IMR-90 (cell line): ENCODE measurements at regions not wholly inside any gene's neighbourhood (a gene's known extent, or its start where the extent isn't known, plus 50 kb on each side); places are given as distances from the start of the nearest gene placed in this dataset.

Experiments used
- ATAC-seq: fragments of 200-7000 bp; cut with Tn5 transposase; 2 replicates; pipeline ENCODE4 v1.9.1; 2020; ENCODE audit warnings: low read depth, mild to moderate bottlenecking, moderate library complexity
- BruUV-seq: library from RNA; stranded (reverse); fragments of 400-500 nt; replicated peaks from 2 replicates; lab custom pipeline; 2021; lab: Mats Ljungman, UMichigan
- CTCF ChIA-PET: fragments of 300-600 bp; formaldehyde crosslinking; extraction: SDS; loops from one replicate; lab custom pipeline; 2021; ENCODE audit warnings: antibody characterized with exemption; lab: Yijun Ruan, JAX
- POLR2A ChIA-PET: fragments of 300-600 bp; sonication (Branson Sonifier 250); formaldehyde crosslinking; loops from one replicate; lab custom pipeline; 2022; ENCODE audit warnings: antibody characterized with exemption; ENCODE audit not compliant: unreplicated experiment; lab: Charles Lee
- DNase-seq: peaks from one replicate; pipeline ENCODE4 v3.0.0; 2013
- H2AFZ ChIP-seq: replicated peaks from 2 replicates; pipeline ENCODE3; 2013; ENCODE audit warnings: low read length, mild to moderate bottlenecking; ENCODE audit not compliant: poor library complexity
- H2AK5ac ChIP-seq: 2 replicates; pipeline ENCODE4 v1.6.1; 2013; ENCODE audit warnings: low read depth, low read length, inconsistent platforms
- H2AK9ac ChIP-seq: replicated peaks from 2 replicates; pipeline ENCODE3; 2013; ENCODE audit warnings: mild to moderate bottlenecking, low read depth, low read length, moderate library complexity; ENCODE audit not compliant: poor library complexity
- H2BK120ac ChIP-seq: 2 replicates; pipeline ENCODE4 v1.6.1; 2013; ENCODE audit warnings: low read depth, low read length, inconsistent platforms
- H2BK15ac ChIP-seq: 3 replicates; pipeline ENCODE4 v1.6.1; 2013; ENCODE audit warnings: low read depth, low read length, inconsistent platforms
- H2BK20ac ChIP-seq: 2 replicates; pipeline ENCODE4 v1.6.1; 2013; ENCODE audit warnings: low read depth, mild to moderate bottlenecking, inconsistent platforms, low read length, moderate library complexity
- H2BK5ac ChIP-seq: 2 replicates; pipeline ENCODE4 v1.6.1; 2013; ENCODE audit warnings: mild to moderate bottlenecking, low read depth, low read length, inconsistent platforms; ENCODE audit not compliant: poor library complexity, severe bottlenecking
- H3K14ac ChIP-seq: replicated peaks from 2 replicates; pipeline ENCODE4 v1.6.1; 2013; ENCODE audit warnings: low read depth, low read length, inconsistent platforms
- H3K18ac ChIP-seq: 2 replicates; pipeline ENCODE4 v1.6.1; 2013; ENCODE audit warnings: low read depth, low read length, control low read depth
- H3K23ac ChIP-seq: 2 replicates; pipeline ENCODE4 v1.6.1; 2013; ENCODE audit warnings: low read depth, low read length, inconsistent platforms
- H3K27ac ChIP-seq: 2 replicates; pipeline ENCODE4 v1.5.1; 2013; ENCODE audit warnings: mild to moderate bottlenecking, control low read depth, low read length; ENCODE audit not compliant: insufficient read depth
- H3K27me3 ChIP-seq: 2 replicates; pipeline ENCODE4 v1.6.1; 2013; ENCODE audit warnings: low read length; ENCODE audit not compliant: control insufficient read depth, insufficient read depth
- H3K36me3 ChIP-seq: 2 replicates; pipeline ENCODE4 v1.6.1; 2013; ENCODE audit warnings: low read length, mixed read lengths; ENCODE audit not compliant: control insufficient read depth, insufficient read depth
- H3K4ac ChIP-seq: 2 replicates; pipeline ENCODE4 v1.6.1; 2013; ENCODE audit warnings: low read depth, low read length, inconsistent platforms
- H3K4me1 ChIP-seq: 2 replicates; pipeline ENCODE4 v1.6.1; 2013; ENCODE audit warnings: low read length, mixed read lengths; ENCODE audit not compliant: control insufficient read depth, insufficient read depth
- H3K4me2 ChIP-seq: 2 replicates; pipeline ENCODE4 v1.6.1; 2013; ENCODE audit warnings: low read depth, mild to moderate bottlenecking, control low read depth, low read length, moderate library complexity
- H3K4me3 ChIP-seq: 2 replicates; pipeline ENCODE4 v1.5.1; 2013; ENCODE audit warnings: low read depth, mild to moderate bottlenecking, control low read depth, low read length, moderate library complexity; ENCODE audit not compliant: insufficient read depth
- H3K56ac ChIP-seq: 2 replicates; pipeline ENCODE4 v1.6.1; 2013; ENCODE audit warnings: low read length, inconsistent platforms; ENCODE audit not compliant: insufficient read depth; ENCODE audit errors: extremely low read depth
- H3K79me1 ChIP-seq, 2 experiments: 2 replicates each; pipeline ENCODE4 v1.6.1; 2013; ENCODE audit warnings: low read length in 2 of 2, inconsistent platforms in 1 of 2, low read depth in 1 of 2
- H3K9ac ChIP-seq: 2 replicates; pipeline ENCODE4 v1.6.1; 2013; ENCODE audit warnings: low read depth, low read length, control low read depth
- H3K9me1 ChIP-seq: 2 replicates; pipeline ENCODE4 v1.6.1; 2013; ENCODE audit warnings: low read length, inconsistent platforms; ENCODE audit not compliant: insufficient read depth
- H3K9me3 ChIP-seq: 2 replicates; pipeline ENCODE4 v1.6.1; 2013; ENCODE audit warnings: low read length; ENCODE audit not compliant: control insufficient read depth, insufficient read depth
- H4K20me1 ChIP-seq: 2 replicates; pipeline ENCODE4 v1.6.1; 2013; ENCODE audit warnings: low read length, inconsistent platforms; ENCODE audit not compliant: insufficient read depth
- H4K5ac ChIP-seq: 2 replicates; pipeline ENCODE4 v1.6.1; 2013; ENCODE audit warnings: mild to moderate bottlenecking, low read depth, low read length, control low read depth
- H4K8ac ChIP-seq, 2 experiments: 2 replicates each; pipeline ENCODE4 v1.6.1; 2013; ENCODE audit warnings: low read depth in 2 of 2, low read length in 2 of 2, control low read depth in 1 of 2, inconsistent platforms in 1 of 2
- H4K91ac ChIP-seq: 2 replicates; pipeline ENCODE4 v1.6.1; 2013; ENCODE audit warnings: low read depth, low read length, inconsistent platforms; ENCODE audit not compliant: insufficient read depth
- BHLHE40 ChIP-seq: fragments of 150-350 bp; IDR thresholded peaks from 2 replicates; pipeline ENCODE4 v1.6.1; 2016; ENCODE audit warnings: mild to moderate bottlenecking, low read depth, low read length
- CEBPB ChIP-seq: IDR thresholded peaks from 2 replicates; pipeline ENCODE4 v1.6.1; 2012; ENCODE audit warnings: low read depth, low read length, improper control_type of control experiment
- CHD1 ChIP-seq: IDR thresholded peaks from 2 replicates; pipeline ENCODE4 v1.6.1; 2012; ENCODE audit warnings: low read depth, low read length, improper control_type of control experiment
- CTCF ChIP-seq: conservative IDR thresholded peaks from 2 replicates; pipeline ENCODE4 v1.5.1; 2012; ENCODE audit warnings: mild to moderate bottlenecking, low read depth, low read length, improper control_type of control experiment
- ELK1 ChIP-seq: fragments of 150-350 bp; IDR thresholded peaks from 2 replicates; pipeline ENCODE4 v1.6.1; 2016; ENCODE audit warnings: low read depth, mild to moderate bottlenecking, low read length, moderate library complexity, borderline replicate concordance
- FOS ChIP-seq: fragments of 150-350 bp; IDR thresholded peaks from 2 replicates; pipeline ENCODE4 v1.6.1; 2016; ENCODE audit warnings: low read depth, low read length
- MAFK ChIP-seq: IDR thresholded peaks from 2 replicates; pipeline ENCODE4 v1.6.1; 2012; ENCODE audit warnings: low read depth, low read length, improper control_type of control experiment
- MAZ ChIP-seq: IDR thresholded peaks from 2 replicates; pipeline ENCODE4 v1.6.1; 2012; ENCODE audit warnings: low read depth, mild to moderate bottlenecking, low read length, improper control_type of control experiment, moderate library complexity, borderline replicate concordance
- MXI1 ChIP-seq: IDR thresholded peaks from 2 replicates; pipeline ENCODE4 v1.6.1; 2012; ENCODE audit warnings: low read depth, mild to moderate bottlenecking, low read length, moderate library complexity, borderline replicate concordance
- NFE2L2 ChIP-seq: fragments of 150-350 bp; IDR thresholded peaks from 2 replicates; pipeline ENCODE4 v1.6.1; 2016; ENCODE audit warnings: low read depth, mild to moderate bottlenecking, low read length
- POLR2A ChIP-seq: IDR thresholded peaks from 2 replicates; pipeline ENCODE4 v1.6.1; 2012; ENCODE audit warnings: mild to moderate bottlenecking, low read depth, low read length
- RAD21 ChIP-seq: IDR thresholded peaks from 2 replicates; pipeline ENCODE4 v1.6.1; 2012; ENCODE audit warnings: low read length, improper control_type of control experiment
- RCOR1 ChIP-seq: IDR thresholded peaks from 2 replicates; pipeline ENCODE4 v1.6.1; 2012; ENCODE audit warnings: mild to moderate bottlenecking, low read length, improper control_type of control experiment; ENCODE audit not compliant: insufficient replicate concordance
- RFX5 ChIP-seq: IDR thresholded peaks from 2 replicates; pipeline ENCODE4 v1.8.0; 2012; ENCODE audit warnings: low read depth, mild to moderate bottlenecking, low read length, moderate library complexity
- SMC3 ChIP-seq: fragments of 150-350 bp; IDR thresholded peaks from 2 replicates; pipeline ENCODE4 v1.6.1; 2016; ENCODE audit warnings: low read depth, mild to moderate bottlenecking, antibody characterized with exemption, low read length, moderate library complexity
- USF2 ChIP-seq: fragments of 150-350 bp; IDR thresholded peaks from 2 replicates; pipeline ENCODE4 v1.6.1; 2017; ENCODE audit warnings: mild to moderate bottlenecking, antibody characterized with exemption, low read length, low read depth
- WGBS, 2 experiments: methylation state at CpG; one replicate each; pipeline versions ENCODE4 v1.1.5 to v1.1.7; 2013; ENCODE audit warnings: missing lambda C conversion rate in 2 of 2; ENCODE audit not compliant: insufficient read length in 1 of 2; ENCODE audit errors: extremely low coverage in 2 of 2; 5-methylcytosine and 5-hydroxymethylcytosine counted together
- dilution Hi-C: fragments of 300-500 bp; cut with HindIII; formaldehyde crosslinking; loops from one replicate; pipeline ENCODE4 v1.14.3; 2018; ENCODE audit warnings: low sequenced_read_pairs; ENCODE audit not compliant: unreplicated experiment
- in situ Hi-C: fragments of 300-500 bp; cut with MboI; formaldehyde crosslinking; loops from 3 replicates; pipeline ENCODE4 v1.14.3; 2019; ENCODE audit warnings: low sequenced_read_pairs, inconsistent platforms, mixed read lengths
- intact Hi-C: fragments of 100-400 bp; cut with micrococcal nuclease; formaldehyde crosslinking; loops from 2 replicates; pipeline ENCODE4 v1.10.0; 2022

- dilution Hi-C loops = no loop called here
- Histone ChIP-seq H3K4ac (no peak overlapping the region), H2AFZ (no peak overlapping the region), H2BK120ac (no peak overlapping the region), H4K20me1 (no peaks in the 10 kb centered on the region), H2BK20ac (no peak overlapping the region), H3K23ac (no peak overlapping the region), H3K9me3 (peaks cover 3% of the 10 kb centered on the region), H3K4me2 (no peak overlapping the region), H2AK5ac (no peak overlapping the region), H2BK5ac (no peak overlapping the region), H3K56ac (no peak overlapping the region), H3K4me1 (no peaks in the 10 kb centered on the region), H3K27ac (no peak overlapping the region), H3K36me3 (no peaks in the 10 kb centered on the region), H4K5ac (no peak overlapping the region), H3K14ac (no peak overlapping the region), H2AK9ac (no peak overlapping the region), H3K27me3 (no peaks in the 10 kb centered on the region; the same call in 1 of the 2 replicates), H4K91ac (no peak overlapping the region), H3K9me1 (no peaks in the 10 kb centered on the region), H3K18ac (no peak overlapping the region), H4K8ac (no peak overlapping the region), H3K9ac (no peak overlapping the region), H2BK15ac (no peak overlapping the region), H3K79me1 (no peaks in the 10 kb centered on the region), H3K4me3 (no peak overlapping the region)
- no CpG with 5 or more reads among the region's 2 CpGs for WGBS, 2 experiments
- no peak for ATAC-seq
- TF ChIP-seq CHD1 (no peak), MAZ (no peak), POLR2A (no peak), BHLHE40 (no peak), MAFK (no peak), MXI1 (no peak), ELK1 (no peak), CEBPB (no peak), USF2 (no peak), CTCF (no peak), SMC3 (no peak), RFX5 (no peak), RAD21 (no peak), FOS (no peak), RCOR1 (no peak), NFE2L2 (no peak)
- in situ Hi-C loops = no loop called here
- BruUV-seq = no TSS peak
- CTCF ChIA-PET = no interaction called here
- POLR2A ChIA-PET = no interaction called here
- no peak for DNase-seq
- intact Hi-C loops = no loop called here
These were observed 333.0 kb upstream of the KAZN start for GRCh38 chr1:14265495-14265894.
